ENCODE measurements at regions not wholly inside any gene's neighbourhood (a gene's known extent, or its start where the extent isn't known, plus 50 kb on each side); places are given as distances from the start of the nearest gene placed in this dataset.

DNA sequence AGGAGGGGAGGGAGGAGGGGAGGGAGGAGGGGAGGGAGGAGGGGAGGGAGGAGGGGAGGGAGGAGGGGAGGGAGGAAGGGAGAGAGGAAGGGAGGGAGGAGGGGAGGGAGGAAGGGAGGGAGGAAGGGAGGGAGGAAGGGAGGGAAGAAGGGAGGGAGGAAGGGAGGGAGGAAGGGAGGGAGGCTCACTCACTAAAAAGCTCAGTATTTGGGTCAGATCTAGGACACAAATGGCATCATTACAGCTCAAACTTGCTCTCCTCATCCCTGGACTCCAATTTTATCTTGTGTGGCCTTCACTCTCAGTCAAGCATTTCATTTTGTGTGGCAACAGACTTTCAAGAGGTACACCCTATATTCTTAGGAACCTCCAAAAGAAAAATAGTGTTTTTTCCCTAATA is 435.4 kb downstream of the IRS1 start:
- DNase-seq, result no peak

- no peak for DNase-seq
Observed at GRCh38 chr2:226362980-226363379, 436.6 kb downstream of the IRS1 start.

- DNase-seq, result no peak
Observed at GRCh38 chr2:226360658-226361057, 439.0 kb downstream of the IRS1 start.

GRCh38 chr2:226358688-226359087 is 440.9 kb downstream of the IRS1 start:
- no peak for DNase-seq

DNA sequence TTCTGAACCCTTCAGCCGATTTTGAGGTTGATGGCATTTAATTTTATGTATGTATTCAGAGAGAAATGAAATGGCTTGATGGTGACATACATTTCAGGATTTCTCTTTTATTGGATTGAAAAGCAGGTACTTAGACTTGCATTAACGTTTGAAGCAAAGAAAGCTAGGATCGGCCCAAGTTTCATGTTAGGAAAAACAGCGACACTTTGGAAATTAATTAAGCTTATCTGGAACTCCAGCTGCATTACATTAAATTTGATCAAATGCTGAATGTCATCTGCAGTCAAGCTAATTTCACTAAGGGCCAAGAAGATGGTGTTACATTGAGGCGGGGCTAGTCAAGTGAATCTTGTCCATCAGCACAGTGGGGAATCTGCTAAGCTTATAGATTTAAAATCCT is 441.8 kb downstream of the IRS1 start:
- DNase-seq, result no peak

- DNase-seq, result no peak
Observed at GRCh38 chr2:226355600-226355999, 444.0 kb downstream of the IRS1 start.

DNA sequence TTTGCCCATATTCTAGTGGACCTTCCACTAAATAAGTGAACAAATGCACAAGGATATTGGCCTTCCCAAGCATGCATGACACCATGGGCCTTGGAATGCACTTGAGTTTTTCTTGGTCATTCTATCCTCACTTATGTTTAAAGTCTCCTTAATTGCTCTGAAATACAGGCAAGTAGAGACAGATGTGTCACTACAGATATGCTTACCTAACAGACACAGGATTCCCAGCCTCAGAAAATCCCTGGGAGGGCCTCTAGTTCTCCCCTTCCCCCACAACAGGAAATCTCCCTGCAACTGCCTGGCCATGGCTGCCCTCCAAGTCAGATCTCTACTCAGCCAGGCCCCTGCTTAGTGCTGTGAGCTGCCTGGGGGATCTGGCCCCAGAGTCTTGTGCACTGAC is 445.2 kb downstream of the IRS1 start:
- DNase-seq, result no peak

DNA sequence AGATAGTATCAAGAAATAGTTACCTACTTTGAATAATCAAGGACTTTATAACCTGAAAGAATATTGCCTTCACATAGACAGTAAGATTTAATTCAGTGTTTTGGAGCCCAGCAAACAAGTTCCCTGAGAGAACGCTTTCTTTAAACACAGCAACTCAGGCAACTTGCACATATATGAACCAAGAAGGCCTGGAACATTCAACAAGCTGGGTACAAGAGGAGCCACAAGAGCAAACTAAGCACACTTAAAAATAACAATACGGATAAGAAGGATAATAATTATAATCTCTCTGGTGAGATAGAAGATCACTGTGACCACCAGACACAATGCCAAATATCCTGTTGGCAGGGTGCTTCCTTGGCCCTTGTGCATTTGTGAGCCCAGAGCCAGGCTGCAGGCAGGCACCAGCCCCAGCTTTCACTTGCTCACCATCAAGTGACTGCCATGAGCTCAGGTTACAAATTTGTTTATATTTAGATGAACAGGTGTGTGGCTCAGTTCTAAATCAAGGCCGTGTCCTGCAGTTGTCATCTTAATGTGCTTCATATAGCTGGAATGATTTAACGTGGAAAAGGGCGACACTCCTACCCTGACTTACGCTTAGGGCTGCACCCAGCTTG is 446.6 kb downstream of the IRS1 start:
- no peak for DNase-seq

GRCh38 chr2:226351711-226352110 is 447.9 kb downstream of the IRS1 start:
- no peak for DNase-seq

DNA sequence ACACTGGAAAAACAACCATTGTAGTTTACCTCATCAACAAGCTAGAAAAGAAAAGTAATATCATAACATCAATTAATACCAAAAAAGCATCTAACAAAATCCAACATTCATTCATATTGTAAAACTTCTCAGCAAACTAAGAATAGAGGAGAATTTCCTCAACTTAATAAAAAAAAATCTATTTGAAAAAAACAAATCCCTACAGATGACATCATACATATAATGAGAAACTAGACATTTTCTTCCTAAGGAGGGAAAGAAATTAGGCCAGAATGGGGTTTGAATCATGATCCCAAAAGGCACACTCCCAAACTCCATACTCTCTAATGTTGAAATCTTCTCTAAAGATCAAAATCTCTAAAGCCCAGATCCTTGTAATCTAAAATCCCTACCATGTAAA is 460.0 kb downstream of the IRS1 start:
- no peak for DNase-seq

DNA sequence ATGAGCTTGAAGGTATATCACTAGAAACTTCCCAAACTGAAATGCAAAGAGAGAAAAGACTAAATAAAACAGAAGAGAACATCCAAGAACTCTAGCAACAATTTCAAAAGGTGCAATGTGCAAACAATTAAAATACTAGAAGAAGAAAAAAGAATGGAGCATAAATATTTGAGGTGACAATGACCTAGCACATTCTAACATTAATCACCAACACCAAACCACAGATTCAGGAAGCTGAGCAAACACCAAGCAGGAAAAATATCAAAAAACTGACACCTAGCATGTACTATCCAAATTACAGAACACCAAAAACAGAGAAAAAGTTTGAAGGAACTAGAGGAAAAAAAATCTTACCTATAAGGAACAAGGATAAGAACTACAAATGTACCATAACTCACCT is 460.8 kb downstream of the IRS1 start:
- no peak for DNase-seq

DNA sequence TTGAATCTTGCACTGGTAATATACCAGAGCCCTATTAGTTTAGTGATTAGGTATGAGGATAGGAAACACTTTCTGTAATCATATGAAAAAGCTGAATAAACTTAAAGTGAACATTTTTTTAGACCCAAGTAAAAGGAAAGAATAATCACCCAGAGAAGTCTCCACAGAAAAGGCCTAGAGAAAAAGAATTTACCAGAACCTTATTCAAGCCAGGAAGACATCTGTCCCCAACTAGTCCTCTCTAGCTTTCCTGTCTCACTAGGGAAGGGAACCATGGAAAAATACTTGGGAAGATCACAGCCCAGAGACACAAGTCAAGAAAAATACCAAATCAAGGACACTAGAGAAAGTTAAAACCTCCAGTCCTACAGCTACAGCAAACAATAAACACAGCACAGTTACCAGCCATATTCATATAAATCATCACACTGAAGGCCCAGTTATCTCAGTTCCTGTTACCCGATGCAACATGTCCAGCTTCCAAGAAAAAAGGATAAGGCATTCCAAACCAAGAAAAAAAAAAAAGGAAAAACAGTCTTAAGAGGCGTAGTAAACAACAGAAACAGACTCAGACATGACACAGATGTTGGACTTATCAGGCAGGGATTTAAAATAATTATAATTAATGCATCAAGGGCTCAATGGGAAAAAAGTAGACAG is 461.5 kb downstream of the IRS1 start:
- no peak for DNase-seq

GRCh38 chr2:226336283-226336682 is 463.3 kb downstream of the IRS1 start:
- no peak for DNase-seq

GRCh38 chr2:226334981-226335720 is 464.5 kb downstream of the IRS1 start:
- no peak for DNase-seq

DNA sequence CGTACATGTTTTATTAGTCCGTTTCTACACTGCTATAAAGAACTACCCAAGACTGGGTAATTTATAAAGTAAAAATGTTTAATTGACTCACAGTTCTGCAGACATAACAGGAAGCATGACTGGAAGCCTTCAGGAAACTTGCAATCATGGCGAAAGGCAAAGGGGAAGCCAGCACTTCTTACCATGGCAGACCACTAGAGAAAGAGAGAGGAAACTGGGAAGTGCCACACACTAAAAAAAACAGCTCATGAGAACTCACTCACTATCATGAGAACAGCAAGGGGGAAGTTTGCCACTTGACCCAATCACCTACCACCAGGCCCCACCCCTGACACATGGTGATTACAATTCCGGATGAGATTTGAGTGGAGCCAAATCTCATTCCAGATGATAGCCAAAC is 466.2 kb downstream of the IRS1 start:
- no peak for DNase-seq

- DNase-seq, result no peak
Observed at GRCh38 chr2:226330206-226330605, 469.4 kb downstream of the IRS1 start.

DNA sequence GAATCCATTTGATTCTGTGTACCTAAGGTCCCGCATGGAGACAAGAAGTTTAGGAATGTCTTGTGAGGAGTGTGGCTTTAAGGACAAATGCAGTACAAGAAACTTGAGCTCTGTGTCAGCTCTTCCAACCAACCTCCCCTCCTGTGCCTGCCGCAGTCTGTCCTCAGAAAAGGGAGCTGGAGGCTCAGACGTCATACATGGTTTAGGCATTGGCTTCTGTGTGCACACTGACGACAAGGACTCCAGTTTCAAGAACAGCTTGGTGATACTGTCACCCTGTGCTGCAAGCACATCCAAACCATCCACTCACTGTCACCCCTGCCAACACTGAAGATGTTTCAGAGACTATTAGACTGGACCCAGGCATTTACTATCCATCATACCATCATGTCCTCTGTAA is 470.4 kb downstream of the IRS1 start:
- DNase-seq, result no peak

GRCh38 chr2:226327830-226328229 is 471.8 kb downstream of the IRS1 start:
- DNase-seq, result no peak

- no peak for DNase-seq
Observed at GRCh38 chr2:226325526-226325925, 474.1 kb downstream of the IRS1 start.

DNA sequence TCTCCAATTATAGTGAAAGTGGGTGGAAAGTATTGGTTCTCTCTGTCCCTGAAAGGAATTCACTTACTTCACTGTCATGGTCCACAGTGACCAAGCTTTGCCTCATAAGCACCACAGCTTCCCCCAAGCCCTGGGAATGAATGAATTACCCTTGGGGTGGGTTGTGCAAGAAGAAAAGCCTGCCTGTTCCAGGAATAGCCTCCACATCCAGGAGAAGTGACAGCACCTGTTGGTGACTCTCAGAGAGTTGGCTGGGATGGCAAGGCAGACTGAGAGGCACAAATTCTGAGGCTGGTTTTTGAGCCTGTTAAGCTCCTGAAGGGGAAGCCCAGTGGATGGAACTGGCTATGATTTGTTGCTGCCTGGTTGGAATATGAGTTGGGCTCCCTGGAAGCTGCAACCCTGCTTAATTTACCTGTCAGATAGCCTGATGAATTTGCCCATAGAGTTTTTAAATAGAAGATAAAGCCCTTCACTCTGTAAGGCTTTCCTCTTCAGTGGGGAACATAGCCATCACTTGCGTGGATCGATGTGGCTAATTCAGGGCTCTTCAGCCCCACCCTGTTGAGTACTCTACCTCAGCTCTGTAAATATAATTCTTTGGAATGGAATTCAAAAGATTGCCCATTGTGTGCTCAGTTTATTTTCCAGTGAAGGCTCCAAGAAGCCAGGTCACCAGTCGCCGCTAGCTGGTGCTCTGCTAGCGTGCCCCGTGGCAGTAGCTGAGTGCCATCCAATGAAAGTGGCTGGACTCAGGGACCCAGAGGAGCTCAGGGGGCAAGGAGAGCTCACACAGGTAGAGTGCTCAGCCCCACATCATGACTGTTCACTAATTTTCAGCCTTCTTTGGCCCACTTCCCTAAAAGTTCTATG is 479.3 kb downstream of the IRS1 start:
- no peak for DNase-seq

DNA sequence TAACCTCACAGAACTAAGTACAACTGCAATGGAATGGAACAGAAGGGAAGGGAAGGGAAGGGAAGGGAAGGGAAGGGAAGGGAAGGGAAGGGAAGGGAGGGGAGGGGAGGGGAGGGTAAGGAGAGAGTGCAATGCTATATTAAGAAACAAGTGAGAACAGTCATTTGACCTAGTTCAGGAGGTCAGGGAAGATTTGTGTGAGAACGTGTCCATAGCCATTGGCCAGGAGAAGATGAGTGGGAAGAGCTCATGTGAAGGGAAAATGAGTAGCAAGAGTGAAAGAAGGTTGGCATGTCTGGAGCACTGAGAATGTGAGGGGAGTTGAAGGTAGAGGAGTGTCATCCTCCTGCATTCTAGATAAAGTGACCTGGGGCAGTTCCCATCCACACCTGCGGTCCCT is 481.6 kb downstream of the IRS1 start:
- no peak for DNase-seq

DNA sequence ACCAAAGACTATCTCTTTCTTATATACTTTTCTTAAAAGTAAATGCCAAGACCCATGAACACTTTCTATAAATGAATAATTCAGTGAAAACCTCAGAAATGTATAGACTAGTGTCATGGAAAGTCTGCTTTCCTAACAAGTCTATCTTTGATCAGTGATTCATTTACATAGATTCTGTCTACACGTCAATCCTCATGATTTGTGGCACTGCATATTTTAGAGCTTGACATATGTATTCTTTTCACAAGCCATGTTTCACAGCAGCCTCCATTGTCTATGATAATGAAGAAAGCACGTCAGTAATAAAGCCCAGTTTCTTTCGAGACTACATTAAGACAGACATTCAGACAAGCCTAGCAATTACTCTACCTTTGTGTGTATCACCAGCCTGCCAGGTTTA is 486.6 kb downstream of the IRS1 start:
- no peak for DNase-seq

GRCh38 chr2:226312155-226312554 is 487.5 kb downstream of the IRS1 start:
- DNase-seq, result no peak
